H9 (cell line): ENCODE measurements at regions not wholly inside any gene's neighbourhood (a gene's known extent, or its start where the extent isn't known, plus 50 kb on each side); places are given as distances from the start of the nearest gene placed in this dataset.

ENCODE experiments used
- DNase-seq: peaks from one replicate; pipeline ENCODE4 v3.0.0-alpha.2; 2017
- H2AFZ ChIP-seq: one replicate; pipeline ENCODE4 v1.6.1; 2013; ENCODE audit warnings: mild to moderate bottlenecking, low read length, control low read depth, moderate library complexity
- H2AK5ac ChIP-seq: 2 replicates; pipeline ENCODE4 v1.6.1; 2013; ENCODE audit warnings: low read length, control low read depth, mixed read lengths; ENCODE audit not compliant: insufficient read length
- H2BK120ac ChIP-seq: one replicate; pipeline ENCODE4 v1.6.1; 2013; ENCODE audit warnings: low read depth, mild to moderate bottlenecking, low read length, control low read depth, inconsistent platforms; ENCODE audit not compliant: poor library complexity, severe bottlenecking
- H2BK12ac ChIP-seq: 2 replicates; pipeline ENCODE4 v1.6.1; 2013; ENCODE audit warnings: low read length, control low read depth, mixed read lengths, low read depth; ENCODE audit not compliant: insufficient read length
- H2BK15ac ChIP-seq: 2 replicates; pipeline ENCODE4 v1.6.1; 2013; ENCODE audit warnings: low read depth, low read length, control low read depth
- H2BK20ac ChIP-seq: one replicate; pipeline ENCODE4 v1.6.1; 2013; ENCODE audit warnings: low read depth, mild to moderate bottlenecking, low read length, control low read depth, inconsistent platforms; ENCODE audit not compliant: poor library complexity, severe bottlenecking
- H2BK5ac ChIP-seq: 2 replicates; pipeline ENCODE4 v1.6.1; 2013; ENCODE audit warnings: low read length, control low read depth, mixed read lengths; ENCODE audit not compliant: insufficient read length
- H3K14ac ChIP-seq: 2 replicates; pipeline ENCODE4 v1.6.1; 2013; ENCODE audit warnings: low read length, control low read depth; ENCODE audit not compliant: insufficient read depth
- H3K18ac ChIP-seq: 2 replicates; pipeline ENCODE4 v1.6.1; 2013; ENCODE audit warnings: low read depth, mild to moderate bottlenecking, mixed read lengths, low read length, control low read depth; ENCODE audit not compliant: insufficient read length
- H3K23ac ChIP-seq: 2 replicates; pipeline ENCODE4 v1.6.1; 2013; ENCODE audit warnings: low read length, control low read depth, mixed read lengths, low read depth; ENCODE audit not compliant: insufficient read length
- H3K23me2 ChIP-seq: 2 replicates; pipeline ENCODE4 v1.6.1; 2013; ENCODE audit warnings: low read depth, mild to moderate bottlenecking, mixed read lengths, low read length, control low read depth; ENCODE audit not compliant: insufficient read length, poor library complexity, severe bottlenecking
- H3K27ac ChIP-seq: 2 replicates; pipeline ENCODE4 v1.5.1; 2013; ENCODE audit warnings: low read length, control low read depth, mixed read lengths, low read depth; ENCODE audit not compliant: insufficient read length
- H3K27me3 ChIP-seq: 2 replicates; pipeline ENCODE4 v1.6.1; 2013; ENCODE audit warnings: low read length, control low read depth, inconsistent platforms; ENCODE audit not compliant: insufficient read depth
- H3K4ac ChIP-seq: 2 replicates; pipeline ENCODE4 v1.6.1; 2013; ENCODE audit warnings: low read depth, mild to moderate bottlenecking, control low read depth, inconsistent platforms, low read length, moderate library complexity
- H3K4me1 ChIP-seq: 2 replicates; pipeline ENCODE4 v1.6.1; 2013; ENCODE audit warnings: low read length, control low read depth, inconsistent platforms; ENCODE audit not compliant: insufficient read depth
- H3K4me2 ChIP-seq: 2 replicates; pipeline ENCODE4 v1.6.1; 2013; ENCODE audit warnings: low read length, control low read depth, mixed read lengths; ENCODE audit not compliant: insufficient read length, insufficient read depth
- H3K56ac ChIP-seq: 2 replicates; pipeline ENCODE4 v1.6.1; 2013; ENCODE audit warnings: low read depth, mild to moderate bottlenecking, mixed read lengths, low read length, control low read depth; ENCODE audit not compliant: insufficient read length
- H3K79me1 ChIP-seq: 2 replicates; pipeline ENCODE4 v1.6.1; 2013; ENCODE audit warnings: low read depth, mild to moderate bottlenecking, moderate library complexity, low read length, control low read depth, inconsistent platforms; ENCODE audit not compliant: insufficient read depth, poor library complexity, severe bottlenecking
- H3K79me2 ChIP-seq: 2 replicates; pipeline ENCODE4 v1.6.1; 2013; ENCODE audit warnings: low read length, control low read depth, inconsistent platforms; ENCODE audit not compliant: insufficient read depth
- H3K9ac ChIP-seq: 2 replicates; pipeline ENCODE4 v1.6.1; 2013; ENCODE audit warnings: low read length, control low read depth, mixed read lengths; ENCODE audit not compliant: insufficient read length; ENCODE audit errors: extremely low read depth
- H3K9me3 ChIP-seq: one replicate; pipeline ENCODE4 v1.6.1; 2013; ENCODE audit warnings: low read depth, low read length, inconsistent platforms; ENCODE audit not compliant: control insufficient read depth
- H3T11ph ChIP-seq: one replicate; pipeline ENCODE4 v1.6.1; 2013; ENCODE audit warnings: mild to moderate bottlenecking, low read length, control low read depth, inconsistent platforms
- H4K20me1 ChIP-seq: one replicate; pipeline ENCODE4 v1.6.1; 2013; ENCODE audit not compliant: control insufficient read depth, insufficient read length, insufficient read depth
- H4K5ac ChIP-seq: 2 replicates; pipeline ENCODE4 v1.6.1; 2013; ENCODE audit warnings: low read depth, mild to moderate bottlenecking, mixed read lengths, low read length, control low read depth; ENCODE audit not compliant: insufficient read length
- H4K8ac ChIP-seq: replicated peaks from 2 replicates; pipeline ENCODE4 v1.6.1; 2013; ENCODE audit warnings: low read length, control low read depth, mixed read lengths, low read depth; ENCODE audit not compliant: insufficient read length
- H4K91ac ChIP-seq: 2 replicates; pipeline ENCODE4 v1.6.1; 2013; ENCODE audit warnings: low read depth, mild to moderate bottlenecking, moderate library complexity, mixed read lengths, low read length, control low read depth; ENCODE audit not compliant: insufficient read length
- H3K27ac Mint-ChIP-seq, 3 experiments: 2 replicates in 2 of 3; 3 replicates in 1 of 3; pipeline ENCODE4 v1.8.0; 2020 to 2021; ENCODE audit warnings: mixed read lengths in 3 of 3, mild to moderate bottlenecking in 1 of 3, moderate library complexity in 1 of 3
- H3K27me3 Mint-ChIP-seq: 2 replicates; pipeline ENCODE4 v1.8.0; 2021; ENCODE audit warnings: low read depth, mild to moderate bottlenecking, moderate library complexity, mixed read lengths
- H3K36me3 Mint-ChIP-seq, 3 experiments: 2 replicates in 2 of 3; 3 replicates in 1 of 3; pipeline ENCODE4 v1.8.0; 2020 to 2021; ENCODE audit warnings: low read depth in 3 of 3, mixed read lengths in 3 of 3; ENCODE audit not compliant: insufficient read depth in 1 of 3
- H3K4me1 Mint-ChIP-seq, 2 experiments: 2 replicates each; pipeline ENCODE4 v1.8.0; 2020; ENCODE audit warnings: mixed read lengths in 2 of 2
- H3K4me3 Mint-ChIP-seq, 2 experiments: 2 replicates in 1 of 2; 3 replicates in 1 of 2; pipeline ENCODE4 v1.8.0; 2020 to 2021; ENCODE audit warnings: mild to moderate bottlenecking in 2 of 2, mixed read lengths in 2 of 2, moderate library complexity in 1 of 2
- H3K9me3 Mint-ChIP-seq, 2 experiments: 2 replicates in 1 of 2; 3 replicates in 1 of 2; pipeline ENCODE4 v1.8.0; 2020; ENCODE audit warnings: mild to moderate bottlenecking in 2 of 2, mixed read lengths in 2 of 2, moderate library complexity in 1 of 2
- CTCF ChIP-seq: fragments of 200-600 bp; sonication (generic); conservative IDR thresholded peaks from 3 replicates; pipeline ENCODE4 v1.8.0; 2021; ENCODE audit warnings: antibody characterized with exemption, mild to moderate bottlenecking
- WGBS: extraction: QIAGEN DNeasy Blood & Tissue Kit; methylation state at CpG from one replicate; pipeline ENCODE4 v1.1.7; 2013; ENCODE audit warnings: missing lambda C conversion rate, low lambda C conversion rate, mixed read lengths; ENCODE audit not compliant: insufficient read length; ENCODE audit errors: extremely low coverage; 5-methylcytosine and 5-hydroxymethylcytosine counted together

DNA sequence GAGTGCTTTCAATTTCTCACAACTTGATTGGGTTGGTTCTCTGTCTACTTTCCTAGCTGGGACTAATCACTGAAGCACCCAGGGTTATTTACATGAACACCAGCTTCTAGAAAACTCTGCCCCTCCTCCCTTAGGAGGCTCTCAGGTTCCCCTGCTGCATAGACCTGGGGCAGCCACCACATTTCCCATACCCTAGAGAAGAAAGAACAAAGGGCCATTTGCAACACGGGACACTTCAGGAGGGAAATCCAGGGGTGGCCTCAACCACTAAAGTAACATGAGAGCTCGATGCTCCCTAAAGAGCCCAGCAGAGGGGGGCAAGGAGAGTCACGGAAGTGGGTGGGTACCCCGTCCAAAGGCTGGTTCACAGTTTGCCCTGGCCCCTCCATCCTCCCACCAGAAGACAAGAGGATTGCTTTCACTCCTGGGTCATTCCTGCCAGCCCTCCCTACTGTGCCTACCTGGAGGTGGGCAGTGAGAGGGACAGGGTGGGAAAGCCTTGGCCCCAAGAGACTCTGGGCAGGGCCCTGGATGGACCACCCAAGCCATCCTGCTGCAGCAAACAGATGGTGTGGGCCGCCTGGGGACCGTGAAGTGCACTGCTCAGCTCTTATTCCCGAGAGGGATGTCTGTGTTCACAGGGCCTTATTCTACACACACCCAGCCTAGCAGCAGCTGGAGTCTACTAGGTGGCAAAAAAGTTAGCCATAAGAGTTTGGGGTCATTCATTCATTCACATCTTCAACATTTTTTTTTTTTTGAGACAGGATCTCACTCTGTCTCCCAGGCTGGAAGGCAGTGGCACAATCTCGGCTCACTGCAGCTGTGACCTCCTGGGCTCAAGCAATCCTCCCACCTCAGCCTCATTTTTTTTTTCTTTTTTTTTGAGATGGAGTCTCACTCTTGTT is 392.1 kb downstream of the SOX9 start:
- no peak overlapping the region for H3K56ac ChIP-seq
- no CpG with 5 or more reads among the region's 8 CpGs for WGBS
- H4K5ac ChIP-seq: no peak overlapping the region
- H2BK120ac ChIP-seq: no peak overlapping the region
- H3K9ac ChIP-seq: no peak overlapping the region
- Mint-ChIP-seq H3K27me3 (no peaks in the 10 kb centered on the region), H3K9me3 (no peaks in the 10 kb centered on the region), H3K36me3 (no peaks in the 10 kb centered on the region), H3K27ac (no peak overlapping the region; a peak in 1 of 7 replicates), H3K4me3 (no peak overlapping the region), H3K4me1 (peaks cover 46 to 67% of the 10 kb centered on the region in 2 experiments)
- H2BK5ac ChIP-seq: no peak overlapping the region
- H3K23me2 ChIP-seq: no peaks in the 10 kb centered on the region
- no peak overlapping the region for H2BK12ac ChIP-seq
- no peak for DNase-seq
- no peak for TF ChIP-seq CTCF
- no peaks in the 10 kb centered on the region for H3K9me3 ChIP-seq
- no peak overlapping the region for H3K4me2 ChIP-seq
- H2BK20ac ChIP-seq: no peak overlapping the region
- no peak overlapping the region for H3K18ac ChIP-seq
- no peak overlapping the region for H4K8ac ChIP-seq
- no peak overlapping the region for H4K91ac ChIP-seq
- no peak overlapping the region for H3K4ac ChIP-seq
- H3K79me1 ChIP-seq: no peaks in the 10 kb centered on the region
- no peaks in the 10 kb centered on the region for H3K79me2 ChIP-seq
- no peak overlapping the region for H2AFZ ChIP-seq
- H2BK15ac ChIP-seq: no peak overlapping the region
- H3K27me3 ChIP-seq: no peaks in the 10 kb centered on the region
- H3K4me1 ChIP-seq: peaks cover 5% of the 10 kb centered on the region
- H3K23ac ChIP-seq: no peak overlapping the region
- H2AK5ac ChIP-seq: no peak overlapping the region
- no peak overlapping the region for H3K14ac ChIP-seq
- H4K20me1 ChIP-seq: no peaks in the 10 kb centered on the region
- H3T11ph ChIP-seq: no peak overlapping the region
- H3K27ac ChIP-seq: no peak overlapping the region
